CD14-positive monocyte (primary cell): ENCODE measurements at regions not wholly inside any gene's neighbourhood (a gene's known extent, or its start where the extent isn't known, plus 50 kb on each side); places are given as distances from the start of the nearest gene placed in this dataset.
A peak's percentile ranks its signal among the peaks of the same experiment; 100 is the strongest.

Source experiments
- DNase-seq, 3 donors: peaks; one replicate each; pipeline ENCODE4 v3.0.0-alpha.2; 2011 to 2022
- H2AFZ ChIP-seq: 2 replicates; pipeline ENCODE4 v1.6.0; 2012; ENCODE audit warnings: mild to moderate bottlenecking, low read depth, low read length, inconsistent platforms; ENCODE audit not compliant: insufficient read depth, poor library complexity, severe bottlenecking
- H3K27ac ChIP-seq, 2 donors: 1 replicate in 1 of 2; 2 replicates in 1 of 2; pipeline ENCODE4 v1.5.1; 2012 to 2013; ENCODE audit warnings: low read length in 2 of 2, control low read depth in 1 of 2, inconsistent platforms in 1 of 2, low read depth in 1 of 2, mild to moderate bottlenecking in 1 of 2
- H3K27me3 ChIP-seq, 2 donors: one replicate each; pipeline versions ENCODE4 v1.6.0 to v1.6.1; 2011 to 2013; ENCODE audit warnings: low read length in 2 of 2; ENCODE audit not compliant: control insufficient read depth in 2 of 2, insufficient read depth in 2 of 2
- H3K36me3 ChIP-seq, 2 donors: replicated peaks in 1 of 2; 1 replicate in 1 of 2; 2 replicates in 1 of 2; pipeline versions ENCODE4 v1.5.1 to v1.6.1; 2012 to 2013; ENCODE audit warnings: low read length in 2 of 2, control low read depth in 1 of 2, inconsistent platforms in 1 of 2, mild to moderate bottlenecking in 1 of 2; ENCODE audit not compliant: insufficient read depth in 2 of 2, control insufficient read depth in 1 of 2
- H3K4me1 ChIP-seq, 2 donors: 1 replicate in 1 of 2; 2 replicates in 1 of 2; pipeline versions ENCODE4 v1.5.1 to v1.6.1; 2012 to 2013; ENCODE audit warnings: low read length in 2 of 2, control low read depth in 1 of 2, inconsistent platforms in 1 of 2, mild to moderate bottlenecking in 1 of 2, moderate library complexity in 1 of 2; ENCODE audit not compliant: insufficient read depth in 2 of 2, control insufficient read depth in 1 of 2
- H3K4me2 ChIP-seq: replicated peaks from 2 replicates; pipeline ENCODE3; 2012; ENCODE audit warnings: low read length, moderate library complexity, mild to moderate bottlenecking; ENCODE audit not compliant: poor library complexity, severe bottlenecking; ENCODE audit errors: extremely low read depth
- H3K4me3 ChIP-seq, 3 experiments: fragments of 200-600 bp in 1 of 3; sonication (generic) in 1 of 3; replicated peaks in 1 of 3; 1 replicate in 2 of 3; 2 replicates in 1 of 3; pipeline ENCODE4 v1.5.1; 2011 to 2013; ENCODE audit warnings: low read length in 3 of 3, mild to moderate bottlenecking in 3 of 3, control low read depth in 2 of 3, low read depth in 2 of 3, inconsistent platforms in 1 of 3, moderate library complexity in 1 of 3
- H3K79me2 ChIP-seq: 2 replicates; pipeline ENCODE4 v1.6.0; 2012; ENCODE audit warnings: mild to moderate bottlenecking, control low read depth, inconsistent platforms, low read length, moderate library complexity; ENCODE audit not compliant: insufficient read depth
- H3K9ac ChIP-seq: 2 replicates; pipeline ENCODE4 v1.6.0; 2017; ENCODE audit warnings: low read length, mild to moderate bottlenecking; ENCODE audit not compliant: insufficient read depth, poor library complexity, severe bottlenecking
- H3K9me3 ChIP-seq, 2 donors: replicated peaks in 1 of 2; 1 replicate in 1 of 2; 2 replicates in 1 of 2; pipeline versions ENCODE4 v1.5.1 to v1.6.1; 2012 to 2013; ENCODE audit warnings: low read length in 2 of 2, control low read depth in 1 of 2; ENCODE audit not compliant: control insufficient read depth in 1 of 2, insufficient read depth in 1 of 2
- H4K20me1 ChIP-seq: 2 replicates; pipeline ENCODE4 v1.6.0; 2012; ENCODE audit warnings: mild to moderate bottlenecking, low read length, control low read depth, moderate library complexity; ENCODE audit not compliant: insufficient read depth
- H3K27ac Mint-ChIP-seq, 7 donors: one replicate each; pipeline ENCODE4 v1.8.0; 2020; ENCODE audit warnings: mild to moderate bottlenecking in 7 of 7, mixed read lengths in 7 of 7, moderate library complexity in 6 of 7, inconsistent platforms in 2 of 7
- H3K27me3 Mint-ChIP-seq, 3 donors: one replicate each; pipeline ENCODE4 v1.8.0; 2021 to 2022; ENCODE audit warnings: low read depth in 3 of 3, mild to moderate bottlenecking in 3 of 3, mixed read lengths in 3 of 3, moderate library complexity in 3 of 3, inconsistent platforms in 1 of 3
- H3K36me3 Mint-ChIP-seq, 2 donors: one replicate each; pipeline ENCODE4 v1.8.0; 2020; ENCODE audit warnings: mixed read lengths in 2 of 2, inconsistent platforms in 1 of 2, mild to moderate bottlenecking in 1 of 2
- H3K4me1 Mint-ChIP-seq: one replicate; pipeline ENCODE4 v1.8.0; 2020; ENCODE audit warnings: mild to moderate bottlenecking, mixed read lengths
- H3K4me3 Mint-ChIP-seq, 2 donors: one replicate each; pipeline ENCODE4 v1.8.0; 2020; ENCODE audit warnings: mild to moderate bottlenecking in 2 of 2, mixed read lengths in 2 of 2, moderate library complexity in 1 of 2
- H3K9me3 Mint-ChIP-seq, 7 donors: one replicate each; pipeline ENCODE4 v1.8.0; 2020 to 2022; ENCODE audit warnings: mixed read lengths in 7 of 7, mild to moderate bottlenecking in 6 of 7, moderate library complexity in 6 of 7, inconsistent platforms in 2 of 7
- WGBS: methylation state at CpG from one replicate; pipeline ENCODE4 v1.1.5; 2013; ENCODE audit warnings: missing lambda C conversion rate; ENCODE audit not compliant: insufficient coverage; 5-methylcytosine and 5-hydroxymethylcytosine counted together
- intact Hi-C, 2 donors: fragments of 100-400 bp; cut with micrococcal nuclease; formaldehyde crosslinking; loops; one replicate each; pipeline versions ENCODE4 v1.15.0 to v1.15.1; 2023
- TF ChIP-seq, protein P1 (sequence below): fragments of 200-600 bp; IDR thresholded peaks from one replicate; pipeline ENCODE4 v1.8.0; 2022; ENCODE audit warnings: antibody characterized with exemption, mild to moderate bottlenecking

DNA sequence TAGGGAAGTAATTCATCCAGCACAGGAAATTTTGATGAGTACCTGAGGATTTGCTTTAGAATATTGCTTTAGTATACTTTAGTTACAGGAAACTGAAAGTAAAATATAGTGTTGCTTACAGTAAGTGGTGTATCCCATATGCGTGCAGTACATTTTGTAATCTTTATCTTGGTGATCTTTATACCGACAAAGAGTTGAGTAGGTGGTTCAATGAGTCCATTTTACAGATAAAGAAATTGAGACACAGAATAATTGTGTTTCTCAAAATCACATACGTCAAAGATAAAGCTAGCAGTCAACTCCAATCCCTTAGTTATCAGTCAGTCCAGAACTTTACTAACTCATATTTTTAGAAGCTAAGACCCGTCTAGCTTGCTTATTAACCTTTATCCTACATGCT lies 65.8 kb upstream of the E2F3 start:
- H3K9me3 Mint-ChIP-seq = peaks cover 0 to 5% (median 0%) of the 10 kb centered on the region in 7 donors
- DNase-seq = no peak
- intact Hi-C loops = no loop called here
- TF ChIP-seq, protein P1, sequence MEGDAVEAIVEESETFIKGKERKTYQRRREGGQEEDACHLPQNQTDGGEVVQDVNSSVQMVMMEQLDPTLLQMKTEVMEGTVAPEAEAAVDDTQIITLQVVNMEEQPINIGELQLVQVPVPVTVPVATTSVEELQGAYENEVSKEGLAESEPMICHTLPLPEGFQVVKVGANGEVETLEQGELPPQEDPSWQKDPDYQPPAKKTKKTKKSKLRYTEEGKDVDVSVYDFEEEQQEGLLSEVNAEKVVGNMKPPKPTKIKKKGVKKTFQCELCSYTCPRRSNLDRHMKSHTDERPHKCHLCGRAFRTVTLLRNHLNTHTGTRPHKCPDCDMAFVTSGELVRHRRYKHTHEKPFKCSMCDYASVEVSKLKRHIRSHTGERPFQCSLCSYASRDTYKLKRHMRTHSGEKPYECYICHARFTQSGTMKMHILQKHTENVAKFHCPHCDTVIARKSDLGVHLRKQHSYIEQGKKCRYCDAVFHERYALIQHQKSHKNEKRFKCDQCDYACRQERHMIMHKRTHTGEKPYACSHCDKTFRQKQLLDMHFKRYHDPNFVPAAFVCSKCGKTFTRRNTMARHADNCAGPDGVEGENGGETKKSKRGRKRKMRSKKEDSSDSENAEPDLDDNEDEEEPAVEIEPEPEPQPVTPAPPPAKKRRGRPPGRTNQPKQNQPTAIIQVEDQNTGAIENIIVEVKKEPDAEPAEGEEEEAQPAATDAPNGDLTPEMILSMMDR = no peak
- H3K4me1 Mint-ChIP-seq = peaks cover 7% of the 10 kb centered on the region
- H3K27me3 Mint-ChIP-seq = peaks cover 1 to 3% (median 1%) of the 10 kb centered on the region in 3 donors
- no peak overlapping the region for H3K27ac Mint-ChIP-seq
- 48% methylated on average over 2 of the region's 4 CpGs for WGBS
- Histone ChIP-seq H2AFZ (peak overlapping the region; percentile 4), H3K79me2 (no peaks in the 10 kb centered on the region), H3K36me3 (no peaks in the 10 kb centered on the region), H3K4me3 (peak overlapping the region in 1 of 3 experiments; percentile 24), H3K27me3 (no peaks in the 10 kb centered on the region), H3K4me1 (peaks cover 0 to 2% of the 10 kb centered on the region in 2 donors), H3K27ac (no peak overlapping the region), H4K20me1 (no peaks in the 10 kb centered on the region), H3K9ac (no peak overlapping the region), H3K9me3 (no peaks in the 10 kb centered on the region), H3K4me2 (peak overlapping the region; percentile 13)
- H3K36me3 Mint-ChIP-seq = no peaks in the 10 kb centered on the region
- peak overlapping the region in 1 of 2 donors; percentile 32 for H3K4me3 Mint-ChIP-seq

DNA sequence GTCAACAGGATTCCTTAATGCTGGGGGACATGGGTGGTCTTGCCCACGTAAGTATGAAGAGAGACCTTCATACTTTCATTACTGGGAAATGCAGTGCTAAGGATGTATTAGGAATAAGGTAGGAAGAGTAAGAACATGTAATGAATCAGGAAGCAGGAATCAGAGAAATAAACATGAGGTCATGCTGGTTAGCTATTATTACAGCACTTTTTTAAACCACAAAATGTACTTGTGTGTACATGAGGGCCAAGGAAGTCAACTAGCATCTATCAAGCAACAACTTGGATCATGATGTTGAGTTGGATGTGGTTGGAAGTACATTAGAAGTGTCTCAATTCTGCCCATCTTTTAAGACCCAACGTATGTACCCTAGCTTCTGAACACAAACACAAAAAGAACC lies 63.5 kb upstream of the E2F3 start:
- intact Hi-C loops = no loop called here
- Histone ChIP-seq H3K36me3 (no peaks in the 10 kb centered on the region), H4K20me1 (no peaks in the 10 kb centered on the region), H3K27me3 (no peaks in the 10 kb centered on the region), H2AFZ (no peak overlapping the region), H3K9ac (no peak overlapping the region), H3K4me1 (peaks cover 0 to 2% of the 10 kb centered on the region in 2 donors), H3K9me3 (no peaks in the 10 kb centered on the region), H3K27ac (no peak overlapping the region), H3K79me2 (no peaks in the 10 kb centered on the region), H3K4me3 (no peak overlapping the region), H3K4me2 (no peak overlapping the region)
- H3K4me3 Mint-ChIP-seq = no peak overlapping the region
- H3K27me3 Mint-ChIP-seq = peaks cover under 1 to 3% (median 2%) of the 10 kb centered on the region in 3 donors
- peaks cover 0 to 5% (median 0%) of the 10 kb centered on the region in 7 donors for H3K9me3 Mint-ChIP-seq
- H3K27ac Mint-ChIP-seq = no peak overlapping the region
- TF ChIP-seq, protein P1 = no peak
- WGBS = no CpG with 5 or more reads among the region's 2 CpGs
- no peaks in the 10 kb centered on the region for H3K36me3 Mint-ChIP-seq
- peaks cover 7% of the 10 kb centered on the region for H3K4me1 Mint-ChIP-seq
- no peak for DNase-seq
